ENCODE measurements at regions not wholly inside any gene's neighbourhood (a gene's known extent, or its start where the extent isn't known, plus 50 kb on each side); places are given as distances from the start of the nearest gene placed in this dataset.

GRCh38 chr5:104576677-104577076, 1014.1 kb upstream of the NUDT12 start:
- Mint-ChIP-seq H3K27ac (no peak overlapping the region), H3K36me3 (ENCODE audit: low read depth) (no peaks in the 10 kb centered on the region), H3K27me3 (ENCODE audit: insufficient read depth) (no peaks in the 10 kb centered on the region), H3K4me3 (no peak overlapping the region), H3K9me3 (no peaks in the 10 kb centered on the region), H3K4me1 (no peaks in the 10 kb centered on the region)
- TF ChIP-seq CTCF (conservative IDR thresholded peaks at IDR 0.05): peak; percentile 51
- H3K9ac ChIP-seq (ENCODE audit: extremely low read depth, low read length, poor library complexity, severe bottlenecking): no peak overlapping the region
- DNase-seq: no peak
- no peaks in the 10 kb centered on the region for H3K4me1 ChIP-seq (ENCODE audit: control insufficient read depth, insufficient read depth, low read length)
- 74 to 75% methylated on average over 5 of the region's 5 CpGs for WGBS, 2 experiments (ENCODE audit: insufficient coverage in 1 of 2, insufficient read length in 1 of 2)
- no peak overlapping the region for H3K4me3 ChIP-seq (ENCODE audit: low read length)
- no peaks in the 10 kb centered on the region for H3K9me3 ChIP-seq (ENCODE audit: control insufficient read depth, low read length)
- H3K36me3 ChIP-seq (ENCODE audit: control insufficient read depth, insufficient read depth, low read length): no peaks in the 10 kb centered on the region
- H3K27ac ChIP-seq (ENCODE audit: low read depth, low read length): no peak overlapping the region
- H3K27me3 ChIP-seq (ENCODE audit: control insufficient read depth, insufficient read depth, low read length, poor library complexity, severe bottlenecking): no peaks in the 10 kb centered on the region

- Histone ChIP-seq H3K9ac (ENCODE audit: extremely low read depth, low read length, poor library complexity, severe bottlenecking) (no peak overlapping the region), H3K27me3 (ENCODE audit: control insufficient read depth, insufficient read depth, low read length, poor library complexity, severe bottlenecking) (no peaks in the 10 kb centered on the region), H3K9me3 (ENCODE audit: control insufficient read depth, low read length) (no peaks in the 10 kb centered on the region), H3K4me1 (ENCODE audit: control insufficient read depth, insufficient read depth, low read length) (no peaks in the 10 kb centered on the region), H3K27ac (ENCODE audit: low read depth, low read length) (no peak overlapping the region), H3K4me3 (ENCODE audit: low read length) (no peak overlapping the region), H3K36me3 (ENCODE audit: control insufficient read depth, insufficient read depth, low read length) (no peaks in the 10 kb centered on the region)
- no peak for DNase-seq
- no peak overlapping the region for H3K4me3 Mint-ChIP-seq
- H3K27ac Mint-ChIP-seq: no peak overlapping the region
- no peaks in the 10 kb centered on the region for H3K36me3 Mint-ChIP-seq (ENCODE audit: low read depth)
- TF ChIP-seq CTCF (conservative IDR thresholded peaks at IDR 0.05): no peak
- 93 to 100% methylated on average over 1 to 3 of the region's 4 CpGs for WGBS, 2 experiments (ENCODE audit: insufficient coverage in 1 of 2, insufficient read length in 1 of 2)
- no peaks in the 10 kb centered on the region for H3K9me3 Mint-ChIP-seq
- peaks cover under 1% of the 10 kb centered on the region for H3K4me1 Mint-ChIP-seq
- no peaks in the 10 kb centered on the region for H3K27me3 Mint-ChIP-seq (ENCODE audit: insufficient read depth)
Measured at GRCh38 chr5:104573949-104574709, 1011.5 kb upstream of the NUDT12 start.

- Histone ChIP-seq H3K9me3 (ENCODE audit: control insufficient read depth, low read length) (no peaks in the 10 kb centered on the region), H3K36me3 (ENCODE audit: control insufficient read depth, insufficient read depth, low read length) (no peaks in the 10 kb centered on the region), H3K9ac (ENCODE audit: extremely low read depth, low read length, poor library complexity, severe bottlenecking) (no peak overlapping the region), H3K4me1 (ENCODE audit: control insufficient read depth, insufficient read depth, low read length) (no peaks in the 10 kb centered on the region), H3K4me3 (ENCODE audit: low read length) (no peak overlapping the region), H3K27ac (ENCODE audit: low read depth, low read length) (no peak overlapping the region), H3K27me3 (ENCODE audit: control insufficient read depth, insufficient read depth, low read length, poor library complexity, severe bottlenecking) (no peaks in the 10 kb centered on the region)
- peaks cover 3% of the 10 kb centered on the region for H3K4me1 Mint-ChIP-seq
- no peaks in the 10 kb centered on the region for H3K36me3 Mint-ChIP-seq (ENCODE audit: low read depth)
- no peak overlapping the region for H3K4me3 Mint-ChIP-seq
- TF ChIP-seq CTCF (conservative IDR thresholded peaks at IDR 0.05): no peak
- no peaks in the 10 kb centered on the region for H3K27me3 Mint-ChIP-seq (ENCODE audit: insufficient read depth)
- 91% methylated on average over 1 of the region's 1 CpG; no CpG with 5 or more reads in 1 of the 2 experiments for WGBS, 2 experiments (ENCODE audit: insufficient coverage in 1 of 2, insufficient read length in 1 of 2)
- H3K27ac Mint-ChIP-seq: no peak overlapping the region
- no peak for DNase-seq
- H3K9me3 Mint-ChIP-seq: no peaks in the 10 kb centered on the region
Measured at GRCh38 chr5:104569621-104570020, 1007.0 kb upstream of the NUDT12 start.

All from endodermal cell (in vitro differentiated cells).